Stimulated activated CD8-positive, alpha-beta memory T cell treated with anti-CD3 and anti-CD28 coated beads, Interleukin-2, amount 100 ng/mL, for 48 hours (primary cell): ENCODE measurements at regions not wholly inside any gene's neighbourhood (a gene's known extent, or its start where the extent isn't known, plus 50 kb on each side); places are given as distances from the start of the nearest gene placed in this dataset.
"Not testable (repeated sequence)": the region's sequence is repeated elsewhere in the genome, so short reads cannot be mapped to it uniquely, and the experiment has no call there.

Source experiments
- DNase-seq, 2 donors: peaks; one replicate each; pipeline ENCODE4 v3.0.0-alpha.2; 2020; ENCODE audit warnings: low read depth in 2 of 2

DNA sequence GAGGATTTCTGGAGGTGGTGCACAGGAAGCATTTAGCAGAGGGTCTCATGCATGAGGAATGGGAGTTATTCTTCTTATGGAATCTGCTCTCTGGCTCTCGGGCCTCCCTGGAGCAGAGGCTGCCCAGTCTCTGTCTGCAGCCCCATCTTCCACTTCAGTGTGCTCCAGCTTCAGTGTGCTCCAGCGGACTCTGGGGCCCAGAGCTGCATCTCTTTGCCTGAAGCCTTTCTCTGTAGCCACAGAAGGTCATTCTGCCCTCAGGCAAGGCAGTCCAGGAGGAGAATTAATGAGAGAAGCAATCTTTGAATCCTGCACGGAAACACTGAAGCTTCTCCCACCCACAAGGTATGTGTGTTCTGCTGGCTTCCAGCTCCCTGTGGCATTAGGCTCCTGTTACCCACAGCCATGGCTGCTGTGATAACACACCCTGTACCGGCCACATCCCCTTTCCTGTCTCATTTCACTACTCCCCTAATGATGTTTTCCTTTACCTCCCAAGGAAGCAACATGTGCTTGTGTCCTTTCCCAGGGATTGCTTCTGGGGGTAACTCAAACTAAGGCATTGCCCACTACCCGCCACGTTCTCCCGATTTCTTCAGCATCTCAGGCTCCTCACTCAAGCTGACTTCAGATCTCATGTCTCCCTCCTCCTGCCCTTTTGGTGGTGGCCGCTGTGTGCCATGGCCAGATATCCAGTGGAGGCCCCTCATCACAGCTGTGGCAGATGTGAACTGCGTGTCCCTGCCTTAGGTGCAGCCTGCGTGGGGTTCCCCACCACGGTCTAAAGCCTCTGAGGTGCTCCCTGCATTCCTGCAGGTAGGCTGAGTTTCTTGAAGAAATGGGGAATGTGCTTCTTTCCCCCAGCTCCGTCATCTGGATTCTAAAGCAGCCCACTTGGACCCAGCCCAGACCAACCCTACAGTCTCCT lies 181.2 kb upstream of the GALNT2 start:
- DNase-seq = no peak

DNA sequence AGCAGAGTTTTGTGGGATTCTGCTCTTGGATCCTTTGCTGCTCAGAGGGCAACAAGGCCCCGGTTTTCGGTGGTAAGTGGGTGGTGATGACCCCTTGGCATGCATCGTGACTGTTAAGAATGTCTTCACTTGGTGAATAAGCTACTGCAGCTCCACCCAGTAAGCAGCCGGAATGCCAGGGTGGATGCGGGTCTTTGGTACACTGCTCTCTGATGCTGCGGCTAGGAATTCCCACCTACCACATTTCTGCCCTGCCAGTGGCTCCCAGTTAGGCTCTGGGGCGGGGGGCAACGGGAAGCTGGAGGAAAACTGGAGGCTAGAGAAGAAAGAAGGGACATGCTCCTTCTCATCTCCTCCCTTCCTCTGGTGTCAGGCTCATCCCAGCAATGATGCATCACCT lies 180.4 kb upstream of the GALNT2 start:
- DNase-seq = no peak

GRCh38 chr1:229887043-229887822 lies 179.8 kb upstream of the GALNT2 start:
- no peak for DNase-seq

DNA sequence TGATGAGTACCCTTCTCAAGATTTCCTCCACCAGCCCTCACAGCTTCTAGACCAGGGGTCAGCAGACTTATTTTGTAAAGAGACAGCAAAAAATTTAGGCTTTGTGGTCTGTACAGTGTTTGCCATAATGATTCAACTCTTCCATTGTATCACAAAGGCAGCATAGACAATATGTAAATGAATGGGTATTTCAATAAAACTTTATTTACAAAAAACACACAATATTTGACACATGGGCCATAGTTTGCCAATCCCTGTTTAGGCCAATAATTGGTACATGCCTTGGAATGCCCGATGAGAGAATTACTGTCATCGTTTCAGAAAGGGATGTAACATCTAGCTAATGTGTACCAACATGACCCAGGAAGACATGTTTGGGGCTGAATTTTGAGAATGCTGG lies 178.9 kb upstream of the GALNT2 start:
- no peak for DNase-seq

DNA sequence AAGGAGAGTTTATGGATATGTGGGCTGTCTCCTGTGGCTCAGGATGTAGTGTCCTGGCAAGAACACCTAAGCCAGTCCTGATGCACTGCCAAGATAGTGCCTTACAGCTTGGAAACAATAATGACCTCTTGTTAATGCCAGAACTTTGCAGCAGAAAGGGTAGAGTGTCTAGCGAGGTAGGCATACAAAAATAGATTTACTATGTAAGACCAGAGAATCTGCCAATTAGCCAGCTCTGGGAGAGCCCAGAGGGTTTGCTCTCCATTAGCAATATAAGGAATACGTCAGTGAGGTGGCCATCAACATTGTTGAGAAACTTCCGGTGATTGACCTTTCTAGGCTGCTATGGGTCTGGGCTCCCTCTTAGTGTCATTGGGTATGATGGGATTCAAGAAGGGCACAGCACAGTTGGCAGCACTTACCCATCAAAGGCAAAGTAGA lies 178.5 kb upstream of the GALNT2 start:
- DNase-seq = no peak

DNA sequence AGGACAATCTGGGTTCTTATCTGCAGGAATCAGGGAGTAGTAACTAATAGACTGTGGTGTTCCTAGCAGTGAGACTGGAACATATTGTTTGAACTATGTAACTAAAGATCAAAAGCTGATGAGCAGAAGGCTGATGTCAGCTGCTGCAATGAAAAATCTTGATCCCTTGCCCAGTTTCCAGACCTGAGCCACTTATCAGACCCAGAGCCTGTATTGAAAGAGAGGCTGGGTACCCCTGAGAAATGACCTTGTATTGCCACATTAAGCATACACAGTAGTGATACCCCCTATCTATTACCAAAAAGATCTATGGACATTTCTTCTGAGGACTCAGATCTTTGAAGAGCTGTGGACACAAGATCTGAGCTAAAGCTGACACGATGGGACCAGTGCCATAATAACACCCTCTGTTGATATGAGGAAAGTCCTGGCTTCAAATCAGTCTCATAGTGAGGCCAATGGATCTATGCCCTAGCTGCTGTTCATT lies 178.0 kb upstream of the GALNT2 start:
- no peak for DNase-seq

GRCh38 chr1:229891227-229891626 lies 175.8 kb upstream of the GALNT2 start:
- DNase-seq = no peak

DNA sequence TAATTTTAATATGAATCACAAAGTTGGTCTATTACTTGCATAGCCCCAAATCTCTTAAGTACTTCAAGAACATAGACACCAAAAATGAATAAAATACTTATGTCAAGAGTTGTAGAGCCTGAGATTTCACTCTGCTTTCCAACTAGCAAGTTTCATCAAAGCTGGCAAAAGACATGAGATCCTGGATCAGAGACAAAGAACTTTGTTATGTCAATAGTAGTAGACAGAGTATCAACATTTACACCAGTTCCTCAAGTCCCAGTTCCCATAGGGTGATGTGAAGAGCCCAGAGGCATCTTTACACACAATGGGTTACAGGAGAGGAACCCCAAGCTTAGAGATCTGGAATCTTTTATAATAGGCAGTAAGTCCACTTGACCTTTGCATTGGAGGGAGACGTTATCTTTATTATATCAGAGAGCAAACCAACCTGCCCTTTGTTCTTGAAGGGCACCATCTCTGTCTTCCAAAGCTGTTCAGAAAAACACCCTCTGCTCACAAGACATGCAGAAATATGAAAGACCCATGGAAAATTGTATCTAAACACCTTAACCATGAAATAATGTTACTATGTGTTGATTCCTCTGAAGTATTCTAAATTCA lies 174.4 kb upstream of the GALNT2 start:
- no peak for DNase-seq

DNA sequence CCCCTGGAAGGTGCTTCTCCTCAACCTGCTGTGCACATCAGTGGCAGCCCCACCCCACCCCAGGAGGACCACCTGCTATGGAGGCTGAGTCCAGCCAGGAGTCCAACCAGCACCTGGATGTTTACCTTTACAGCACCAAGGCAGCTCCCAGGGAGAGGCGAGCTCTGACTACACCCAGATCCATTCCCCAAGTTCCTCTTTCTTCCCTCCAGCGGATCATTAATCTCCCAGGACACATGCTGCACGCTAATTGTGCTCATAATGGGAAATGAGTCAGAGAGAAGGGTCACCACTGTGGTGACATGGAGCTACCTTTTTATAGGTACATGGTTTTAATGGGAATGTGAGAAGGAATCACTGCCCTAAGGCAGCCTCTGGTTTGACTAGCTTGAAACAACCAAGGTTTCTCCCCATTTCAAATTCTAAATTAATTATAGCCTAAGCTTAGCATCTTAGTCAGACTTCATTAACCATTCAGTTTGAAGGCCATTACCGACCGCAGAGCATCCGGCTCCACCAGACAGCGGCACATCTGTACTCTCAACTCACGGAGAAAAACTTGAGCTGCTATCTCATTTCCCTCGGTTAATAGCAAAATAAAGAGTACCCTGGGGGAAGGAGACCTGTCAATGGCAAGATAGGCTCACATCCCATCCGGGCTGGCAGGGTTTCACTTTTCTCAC lies 173.1 kb upstream of the GALNT2 start:
- DNase-seq = no peak

GRCh38 chr1:229894532-229894931 lies 172.5 kb upstream of the GALNT2 start:
- no peak for DNase-seq

DNA sequence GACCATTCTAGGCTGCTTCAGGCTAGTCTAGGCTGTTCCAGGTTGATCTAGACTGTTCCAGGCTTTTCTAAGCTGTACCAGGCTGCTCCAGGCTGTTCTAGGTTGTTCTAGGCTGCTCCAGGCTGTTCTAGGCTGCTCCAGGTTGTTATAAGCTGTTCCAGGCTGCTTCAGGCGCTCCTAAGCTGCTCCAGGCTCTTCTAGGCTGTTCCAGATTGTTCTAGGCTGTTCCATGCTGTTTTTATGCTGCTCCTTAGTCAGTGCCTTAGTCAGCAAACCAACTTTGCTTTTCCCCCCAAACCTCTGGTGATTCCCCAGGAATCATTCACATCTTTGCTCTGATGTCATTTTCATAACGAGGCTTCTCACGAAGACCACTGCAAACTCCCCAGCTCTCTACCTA lies 171.4 kb upstream of the GALNT2 start:
- no peak for DNase-seq

GRCh38 chr1:229896306-229896705 lies 170.7 kb upstream of the GALNT2 start:
- DNase-seq = no peak

DNA sequence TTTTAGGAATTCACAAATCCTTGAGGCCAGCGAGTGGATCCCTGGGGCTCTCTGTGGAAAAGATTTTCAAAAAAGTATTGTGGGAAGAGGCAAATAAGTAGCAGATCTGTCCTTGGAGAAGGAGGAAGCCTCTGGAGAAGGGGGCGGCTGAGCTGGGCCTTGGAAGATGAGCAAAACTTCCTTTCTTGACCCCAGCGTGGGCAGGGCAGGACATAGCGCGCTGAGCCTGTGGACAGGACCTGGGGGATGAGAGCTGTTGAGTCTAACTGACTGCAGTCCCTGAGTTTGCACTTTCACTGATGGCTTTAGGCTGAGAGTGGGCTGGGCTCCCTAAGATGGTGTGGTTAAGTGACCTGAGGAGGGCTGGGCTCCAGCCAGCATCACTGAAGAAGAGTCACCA lies 170.2 kb upstream of the GALNT2 start:
- no peak for DNase-seq

GRCh38 chr1:229897501-229897900 lies 169.5 kb upstream of the GALNT2 start:
- no peak for DNase-seq

DNA sequence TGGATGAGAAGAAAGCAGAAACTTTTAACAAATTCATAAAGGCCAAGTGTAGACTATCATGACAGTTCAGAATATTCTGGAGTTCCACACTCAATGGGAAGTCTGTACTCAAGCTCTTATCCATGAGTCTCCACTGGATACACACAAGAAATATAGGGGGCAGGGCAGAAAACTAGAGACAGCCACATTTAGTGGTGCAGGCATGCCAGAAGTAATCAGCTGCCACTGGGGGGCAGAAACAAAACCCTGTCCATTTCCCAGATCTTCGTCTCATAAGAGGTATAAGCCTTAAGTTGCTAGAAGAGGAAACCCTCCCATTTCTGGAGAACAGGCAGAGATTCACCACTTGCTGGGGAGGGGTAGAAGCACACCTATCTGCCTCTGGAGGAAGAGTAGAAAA lies 166.8 kb upstream of the GALNT2 start:
- no peak for DNase-seq

- no peak for DNase-seq
Observed at GRCh38 chr1:229905031-229905545, 161.9 kb upstream of the GALNT2 start.

DNA sequence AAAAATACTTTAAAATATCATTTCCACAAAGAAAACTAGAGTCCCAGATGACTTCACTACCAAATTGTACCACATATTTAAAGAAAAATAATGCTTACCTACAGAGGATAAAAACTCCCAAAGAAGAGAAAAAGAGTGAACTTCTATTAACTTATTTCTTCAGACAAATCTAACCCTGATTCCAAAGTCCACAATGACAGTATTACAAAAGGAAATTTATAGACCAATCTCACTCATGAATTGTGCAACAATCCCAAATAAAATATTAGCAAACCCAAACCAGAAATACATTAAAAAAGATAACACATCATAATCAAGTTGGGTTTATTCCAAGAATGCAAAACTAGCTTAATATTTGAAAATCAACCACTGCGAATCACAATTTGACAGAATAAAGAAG lies 161.4 kb upstream of the GALNT2 start:
- DNase-seq = no peak

DNA sequence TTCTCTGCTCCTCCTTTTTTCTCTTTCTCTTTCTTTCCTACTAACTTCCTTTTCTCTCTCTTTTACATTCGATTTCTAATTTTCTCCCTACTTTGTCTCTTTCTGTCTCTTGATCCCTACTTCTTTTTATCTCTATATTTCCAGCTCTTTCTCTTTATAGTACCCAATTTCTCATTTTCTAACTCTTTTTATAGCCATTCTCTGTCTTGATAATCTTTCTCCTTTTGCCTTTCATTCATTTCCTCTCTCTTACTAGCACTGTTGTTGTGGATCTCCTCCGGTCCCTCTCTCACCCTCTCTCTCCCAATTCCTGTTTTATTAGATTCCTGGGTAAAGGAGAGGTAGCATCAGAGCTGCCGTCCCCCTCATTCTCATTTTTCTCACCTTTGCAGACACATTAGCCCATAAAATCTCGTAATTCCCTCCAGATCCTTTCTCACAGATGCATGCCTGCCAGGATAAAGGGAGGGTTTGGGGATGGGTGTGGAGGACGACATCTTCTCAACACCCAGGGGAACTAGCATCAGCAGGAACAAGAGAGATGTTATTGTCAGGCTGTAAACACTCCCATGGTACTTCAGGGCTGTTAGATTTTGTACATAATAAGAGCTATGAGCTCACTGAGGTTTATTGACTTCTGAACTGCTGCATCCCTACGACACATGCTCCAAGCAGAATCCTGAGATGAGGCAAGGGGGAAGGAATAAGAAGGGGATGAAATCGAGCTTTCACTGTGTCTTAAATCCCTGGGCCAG lies 159.0 kb upstream of the GALNT2 start:
- DNase-seq = no peak

DNA sequence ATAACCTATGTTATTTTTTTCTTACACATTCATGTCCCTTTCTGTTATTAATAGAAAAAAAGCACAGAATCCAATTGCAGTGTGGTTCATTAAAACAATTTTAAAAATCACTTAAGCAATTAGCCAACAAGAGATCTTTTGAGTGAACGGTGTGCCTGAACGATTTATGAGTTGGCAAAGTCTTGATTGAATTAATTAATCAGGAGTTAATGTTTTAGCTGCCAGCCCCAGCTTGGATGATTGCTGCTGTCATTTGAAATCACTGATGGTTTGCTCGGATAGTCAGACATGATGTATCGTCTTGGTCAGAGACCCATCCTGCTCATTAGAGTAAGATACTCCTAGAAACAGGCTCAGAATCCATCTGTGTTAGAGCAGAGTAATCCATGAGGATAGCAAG lies 158.3 kb upstream of the GALNT2 start:
- no peak for DNase-seq

DNA sequence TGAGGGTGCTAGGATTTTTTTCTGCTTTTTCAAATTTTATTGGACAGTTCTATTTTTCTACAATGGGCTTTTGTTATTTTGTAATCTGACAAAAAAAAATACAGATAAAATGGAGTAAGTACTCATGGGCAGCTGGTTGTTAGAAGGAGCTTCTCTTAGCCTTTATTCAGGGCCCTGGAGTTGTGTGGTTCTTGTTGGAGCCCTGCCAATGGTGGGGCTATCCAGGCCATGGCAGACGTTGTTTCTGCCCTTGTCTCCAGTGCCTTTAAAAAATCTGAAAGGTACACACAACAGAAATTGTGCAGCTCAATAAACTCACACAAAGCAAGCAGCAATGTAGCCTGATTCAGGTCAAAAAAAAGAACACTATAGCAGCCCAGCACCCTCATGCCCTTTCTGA lies 153.5 kb upstream of the GALNT2 start:
- DNase-seq = no peak

GRCh38 chr1:229919488-229919887 lies 147.6 kb upstream of the GALNT2 start:
- not testable (repeated sequence) for DNase-seq
